ENCODE measurements at regions not wholly inside any gene's neighbourhood (a gene's known extent, or its start where the extent isn't known, plus 50 kb on each side); places are given as distances from the start of the nearest gene placed in this dataset.
"Not testable (repeated sequence)": the region's sequence is repeated elsewhere in the genome, so short reads cannot be mapped to it uniquely, and the experiment has no call there.

- TF ChIP-seq CTCF (conservative IDR thresholded peaks at IDR 0.05; ENCODE audit: low read depth, low read length) = no peak
- no peak for TF ChIP-seq EZH2 (IDR thresholded peaks at IDR 0.05; ENCODE audit: borderline replicate concordance, low read depth, low read length, poor library complexity, severe bottlenecking)
- no TSS peak for BruUV-seq (replicated peaks)
- Histone ChIP-seq H3K27ac (ENCODE audit: low read depth, low read length, poor library complexity, severe bottlenecking) (no peak overlapping the region), H3K4me1 (ENCODE audit: insufficient read depth, low read length, poor library complexity, severe bottlenecking) (no peaks in the 10 kb centered on the region), H3K27me3 (replicated peaks; ENCODE audit: insufficient read depth, low read depth, low read length, poor library complexity) (no peaks in the 10 kb centered on the region), H3K36me3 (ENCODE audit: insufficient read depth, low read length, poor library complexity, severe bottlenecking) (no peaks in the 10 kb centered on the region), H3K9me3 (ENCODE audit: low read depth, low read length, poor library complexity, severe bottlenecking) (no peaks in the 10 kb centered on the region), H3K4me3 (ENCODE audit: low read depth, low read length, poor library complexity, severe bottlenecking) (no peak overlapping the region)
- ChIA-PET POLR2A (ENCODE audit: low non-redundant PET) (no interaction called here), CTCF (no interaction called here)
- intact Hi-C loops (cut with micrococcal nuclease; ENCODE audit: unreplicated experiment) = no loop called here
- DNase-seq (ENCODE audit: low spot score) = no peak
Measured at GRCh38 chr3:71944482-71945065, 159.6 kb upstream of the PROK2 start.

GRCh38 chr3:71942432-71943187 is 157.7 kb upstream of the PROK2 start:
- Histone ChIP-seq H3K36me3 (ENCODE audit: insufficient read depth, low read length, poor library complexity, severe bottlenecking) (no peaks in the 10 kb centered on the region), H3K9me3 (ENCODE audit: low read depth, low read length, poor library complexity, severe bottlenecking) (no peaks in the 10 kb centered on the region), H3K4me3 (ENCODE audit: low read depth, low read length, poor library complexity, severe bottlenecking) (no peak overlapping the region), H3K27me3 (replicated peaks; ENCODE audit: insufficient read depth, low read depth, low read length, poor library complexity) (no peaks in the 10 kb centered on the region), H3K27ac (ENCODE audit: low read depth, low read length, poor library complexity, severe bottlenecking) (no peak overlapping the region), H3K4me1 (ENCODE audit: insufficient read depth, low read length, poor library complexity, severe bottlenecking) (no peaks in the 10 kb centered on the region)
- ChIA-PET CTCF (no interaction called here), POLR2A (ENCODE audit: low non-redundant PET) (no interaction called here)
- DNase-seq (ENCODE audit: low spot score) = no peak
- TF ChIP-seq CTCF (conservative IDR thresholded peaks at IDR 0.05; ENCODE audit: low read depth, low read length) = no peak
- TF ChIP-seq EZH2 (IDR thresholded peaks at IDR 0.05; ENCODE audit: borderline replicate concordance, low read depth, low read length, poor library complexity, severe bottlenecking) = no peak
- BruUV-seq (replicated peaks) = no TSS peak
- intact Hi-C loops (cut with micrococcal nuclease; ENCODE audit: unreplicated experiment) = no loop called here

- intact Hi-C loops (cut with micrococcal nuclease; ENCODE audit: unreplicated experiment) = no loop called here
- Histone ChIP-seq H3K4me1 (ENCODE audit: insufficient read depth, low read length, poor library complexity, severe bottlenecking) (no peaks in the 10 kb centered on the region), H3K27me3 (replicated peaks; ENCODE audit: insufficient read depth, low read depth, low read length, poor library complexity) (no peaks in the 10 kb centered on the region), H3K27ac (ENCODE audit: low read depth, low read length, poor library complexity, severe bottlenecking) (no peak overlapping the region), H3K36me3 (ENCODE audit: insufficient read depth, low read length, poor library complexity, severe bottlenecking) (no peaks in the 10 kb centered on the region), H3K4me3 (ENCODE audit: low read depth, low read length, poor library complexity, severe bottlenecking) (no peak overlapping the region), H3K9me3 (ENCODE audit: low read depth, low read length, poor library complexity, severe bottlenecking) (no peaks in the 10 kb centered on the region)
- no peak for DNase-seq (ENCODE audit: low spot score)
- POLR2A ChIA-PET (ENCODE audit: low non-redundant PET) = no interaction called here
- CTCF ChIA-PET = no interaction called here
- TF ChIP-seq CTCF (conservative IDR thresholded peaks at IDR 0.05; ENCODE audit: low read depth, low read length) (no peak), EZH2 (IDR thresholded peaks at IDR 0.05; ENCODE audit: borderline replicate concordance, low read depth, low read length, poor library complexity, severe bottlenecking) (no peak)
- no TSS peak for BruUV-seq (replicated peaks)
Measured at GRCh38 chr3:71940486-71940885, 155.5 kb upstream of the PROK2 start.

- H3K9me3 ChIP-seq (ENCODE audit: low read depth, low read length, poor library complexity, severe bottlenecking); DNase-seq (ENCODE audit: low spot score); H3K4me1 ChIP-seq (ENCODE audit: insufficient read depth, low read length, poor library complexity, severe bottlenecking); POLR2A ChIA-PET (ENCODE audit: low non-redundant PET); H3K4me3 ChIP-seq (ENCODE audit: low read depth, low read length, poor library complexity, severe bottlenecking); H3K36me3 ChIP-seq (ENCODE audit: insufficient read depth, low read length, poor library complexity, severe bottlenecking); BruUV-seq (replicated peaks); H3K27me3 ChIP-seq (replicated peaks; ENCODE audit: insufficient read depth, low read depth, low read length, poor library complexity); CTCF ChIA-PET; H3K27ac ChIP-seq (ENCODE audit: low read depth, low read length, poor library complexity, severe bottlenecking); intact Hi-C loops (cut with micrococcal nuclease; ENCODE audit: unreplicated experiment): not testable (repeated sequence)
Measured at GRCh38 chr3:71938081-71938480, 153.1 kb upstream of the PROK2 start.
